K562 (cell line): ENCODE measurements at regions not wholly inside any gene's neighbourhood (a gene's known extent, or its start where the extent isn't known, plus 50 kb on each side); places are given as distances from the start of the nearest gene placed in this dataset.

Experiments
- ATAC-seq: fragments of 200-7000 bp; cut with Tn5 transposase; 3 replicates; pipeline ENCODE4 v1.9.1; 2020; ENCODE audit warnings: moderate library complexity
- BruUV-seq: library from RNA; stranded (reverse); fragments of 400-500 nt; replicated peaks from 2 replicates; lab custom pipeline; 2021; lab: Mats Ljungman, UMichigan
- CTCF ChIA-PET: fragments of 300-600 bp; formaldehyde crosslinking; extraction: SDS; loops from one replicate; lab custom pipeline; 2021; ENCODE audit warnings: low intra/inter-chr PET ratio; lab: Yijun Ruan, JAX
- POLR2A ChIA-PET: fragments of 300-600, 350-650 bp; sonication (Branson Sonifier 250); formaldehyde crosslinking; extraction: SDS; loops from one replicate; lab custom pipeline; 2021; ENCODE audit warnings: antibody characterized with exemption, inconsistent platforms; lab: Yijun Ruan, JAX
- DNase-seq, 4 experiments: peaks; one replicate each; pipeline versions ENCODE4 v3.0.0 to v3.0.0-alpha.2; 2011 to 2018; ENCODE audit warnings: low spot score in 3 of 4, mixed read lengths in 3 of 4; ENCODE audit errors: extremely low read depth in 1 of 4
- FAIRE-seq: peaks from 2 replicates; lab custom pipeline; 2011; peaks lifted over from hg19 to GRCh38; lab: Jason Lieb, UNC
- H2AFZ ChIP-seq: 2 replicates; pipeline ENCODE4 v1.6.0; 2011; ENCODE audit warnings: low read depth, low read length, control low read depth, inconsistent platforms
- H3K27ac ChIP-seq: fragments of 200-600 bp; 3 replicates; pipeline ENCODE4 v1.8.0; 2011; ENCODE audit warnings: low read depth, mild to moderate bottlenecking, control low read depth, inconsistent platforms, low read length, moderate library complexity, mixed read lengths; ENCODE audit errors: extremely low read depth
- H3K27me3 ChIP-seq, 2 experiments: fragments of 300-600 bp in 1 of 2; 2 replicates in 1 of 2; 3 replicates in 1 of 2; pipeline versions ENCODE4 v1.6.0 to v1.8.0; 2011; ENCODE audit warnings: inconsistent platforms in 2 of 2, low read length in 2 of 2, mild to moderate bottlenecking in 1 of 2, mixed read lengths in 1 of 2, moderate library complexity in 1 of 2; ENCODE audit not compliant: control insufficient read depth in 2 of 2, insufficient read depth in 2 of 2
- H3K36me3 ChIP-seq: fragments of 300-600 bp; 3 replicates; pipeline ENCODE4 v1.8.0; 2011; ENCODE audit warnings: mild to moderate bottlenecking, low read length, inconsistent platforms; ENCODE audit not compliant: control insufficient read depth, insufficient read depth
- H3K4me1 ChIP-seq, 2 experiments: fragments of 200-600 bp in 1 of 2; replicated peaks in 1 of 2; 2 replicates in 1 of 2; 3 replicates in 1 of 2; pipeline versions ENCODE4 v1.5.1 to v1.8.0; 2011; ENCODE audit warnings: inconsistent platforms in 2 of 2, low read length in 2 of 2, mild to moderate bottlenecking in 1 of 2, mixed read lengths in 1 of 2, moderate library complexity in 1 of 2; ENCODE audit not compliant: control insufficient read depth in 2 of 2, insufficient read depth in 2 of 2
- H3K4me2 ChIP-seq: 2 replicates; pipeline ENCODE4 v1.6.1; 2011; ENCODE audit warnings: low read length, control low read depth, inconsistent platforms, mixed read lengths; ENCODE audit not compliant: insufficient read depth
- H3K4me3 ChIP-seq: fragments of 200-600 bp; sonication (generic), shearing (Covaris generic); 2 replicates; pipeline ENCODE4 v1.5.1; 2016; ENCODE audit warnings: control low read depth, inconsistent platforms
- H3K79me2 ChIP-seq: fragments of 200-600 bp; 3 replicates; pipeline ENCODE4 v1.8.0; 2011; ENCODE audit warnings: low read length, inconsistent platforms; ENCODE audit not compliant: control insufficient read depth, insufficient read depth
- H3K9ac ChIP-seq, 2 experiments: 2 replicates each; pipeline versions ENCODE4 v1.6.0 to v1.6.1; 2011; ENCODE audit warnings: low read depth in 2 of 2, low read length in 2 of 2, control low read depth in 1 of 2, inconsistent platforms in 1 of 2, mild to moderate bottlenecking in 1 of 2, mixed read lengths in 1 of 2; ENCODE audit not compliant: insufficient read depth in 1 of 2
- H3K9me1 ChIP-seq: one replicate; pipeline ENCODE4 v1.6.0; 2011; ENCODE audit warnings: inconsistent platforms, mild to moderate bottlenecking, low read length, moderate library complexity; ENCODE audit not compliant: control insufficient read depth, insufficient read depth
- H3K9me3 ChIP-seq: replicated peaks from 2 replicates; pipeline ENCODE4 v1.5.1; 2011; ENCODE audit warnings: low read depth, low read length, inconsistent platforms; ENCODE audit not compliant: control insufficient read depth, insufficient read depth
- H4K20me1 ChIP-seq: replicated peaks from 2 replicates; pipeline ENCODE4 v1.6.1; 2011; ENCODE audit warnings: low read length, inconsistent platforms, mixed read lengths; ENCODE audit not compliant: control insufficient read depth, insufficient read depth
- CTBP1 ChIP-seq: fragments of 450-650 bp; IDR thresholded peaks from 2 replicates; pipeline ENCODE4 v1.6.1; 2016; ENCODE audit warnings: borderline replicate concordance
- HMGXB4 ChIP-seq: sonication (generic); formaldehyde crosslinking; IDR thresholded peaks from 2 replicates; pipeline ENCODE4 v1.8.1; 2023; ENCODE audit warnings: mild to moderate bottlenecking, missing genetic modification reagents
- IFI16 ChIP-seq: fragments of 250-450 bp; sonication (Bioruptor Pico); IDR thresholded peaks from 2 replicates; pipeline ENCODE4 v2.1.2; 2022; ENCODE audit warnings: mild to moderate bottlenecking, inconsistent platforms
- KLF1 ChIP-seq: fragments of 450-650 bp; IDR thresholded peaks from 2 replicates; pipeline ENCODE4 v1.6.1; 2016; ENCODE audit warnings: missing genetic modification characterization, missing compliant biosample characterization
- SIRT6 ChIP-seq: IDR thresholded peaks from one replicate; pipeline ENCODE4 v1.6.1; 2012; ENCODE audit warnings: low read depth, mild to moderate bottlenecking, control low read depth, inconsistent platforms, low read length, moderate library complexity
- SRSF1 ChIP-seq: fragments of 200-400 bp; formaldehyde crosslinking; IDR thresholded peaks from 2 replicates; pipeline ENCODE4 v1.6.1; 2017; ENCODE audit warnings: mild to moderate bottlenecking, low read depth, low read length, moderate library complexity
- ZNF224 ChIP-seq: sonication (generic); formaldehyde crosslinking; IDR thresholded peaks from 2 replicates; pipeline ENCODE4 v1.8.0; 2022; ENCODE audit warnings: mild to moderate bottlenecking, missing genetic modification reagents
- WGBS: fragments of 100-300 bp; shearing (Covaris generic); methylation state at CpG from one replicate; pipeline ENCODE4 v1.1.6; 2016; ENCODE audit warnings: low coverage, mixed read lengths; ENCODE audit not compliant: insufficient coverage; ENCODE audit errors: missing lambda C conversion rate; 5-methylcytosine and 5-hydroxymethylcytosine counted together
- in situ Hi-C: fragments of 300-500 bp; cut with MboI; formaldehyde crosslinking; loops from 4 replicates; pipeline ENCODE4 v1.15.0; 2018; ENCODE audit warnings: inconsistent platforms, mixed read lengths
- intact Hi-C: fragments of 100-400 bp; cut with micrococcal nuclease; formaldehyde crosslinking; loops from 2 replicates; pipeline ENCODE4 v1.14.2; 2022
- TF ChIP-seq, protein P1 (sequence below), 2 experiments: IDR thresholded peaks; 2 replicates each; pipeline ENCODE4 v1.6.1; 2012; ENCODE audit warnings: improper control_type of control experiment in 2 of 2, low read depth in 2 of 2, low read length in 2 of 2, borderline replicate concordance in 1 of 2
- TF ChIP-seq, protein P2 (sequence below): fragments of 250-450 bp; sonication (Bioruptor Pico); IDR thresholded peaks from 2 replicates; pipeline ENCODE4 v1.5.0; 2021; ENCODE audit warnings: mild to moderate bottlenecking, borderline replicate concordance

- Histone ChIP-seq H3K4me3 (no peak overlapping the region), H2AFZ (no peak overlapping the region), H3K4me1 (no peaks in the 10 kb centered on the region), H4K20me1 (no peaks in the 10 kb centered on the region), H3K9ac (no peak overlapping the region), H3K9me3 (no peaks in the 10 kb centered on the region), H3K4me2 (no peak overlapping the region), H3K36me3 (no peaks in the 10 kb centered on the region), H3K9me1 (no peaks in the 10 kb centered on the region), H3K79me2 (no peaks in the 10 kb centered on the region), H3K27me3 (no peaks in the 10 kb centered on the region), H3K27ac (no peak overlapping the region)
- no peak for TF ChIP-seq SIRT6
- TF ChIP-seq HMGXB4 (CRISPR knock-in tag) = no peak
- no peak for TF ChIP-seq CTBP1
- POLR2A ChIA-PET = no interaction called here
- FAIRE-seq (no peak), ATAC-seq (no peak), DNase-seq (no peak)
- CTCF ChIA-PET = no interaction called here
- intact Hi-C loops = no loop called here
- BruUV-seq = no TSS peak
- WGBS = 0% methylated on average over 3 of the region's 3 CpGs
- in situ Hi-C loops = no loop called here
These were observed 665.4 kb downstream of the BCL11A start for GRCh38 chr2:59888015-59888414.

DNA sequence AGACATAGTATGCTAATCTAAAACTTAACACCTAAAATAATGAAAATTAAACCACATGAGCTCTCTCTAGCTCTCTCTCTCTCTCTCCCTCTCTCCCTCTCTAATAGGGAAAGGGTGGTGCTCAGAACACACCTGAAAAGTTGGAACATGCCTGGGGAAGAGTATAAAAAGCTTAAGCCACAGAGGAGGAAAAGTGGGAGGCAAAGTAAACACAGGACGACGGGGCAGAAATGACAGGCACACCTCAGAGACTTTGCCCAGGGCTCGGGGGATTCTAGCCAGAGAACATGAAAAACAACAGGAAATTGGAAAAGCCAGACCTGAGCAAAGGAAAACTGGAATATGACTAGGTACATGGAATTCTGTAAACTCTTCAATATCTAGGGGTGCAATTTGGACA is 666.1 kb downstream of the BCL11A start:
- H3K9ac ChIP-seq = no peak overlapping the region
- no peak overlapping the region for H2AFZ ChIP-seq
- H4K20me1 ChIP-seq = no peaks in the 10 kb centered on the region
- H3K9me3 ChIP-seq = no peaks in the 10 kb centered on the region
- no peaks in the 10 kb centered on the region for H3K4me1 ChIP-seq
- DNase-seq = no peak
- no peak for ATAC-seq
- H3K27ac ChIP-seq = no peak overlapping the region
- BruUV-seq = no TSS peak
- H3K4me3 ChIP-seq = no peak overlapping the region
- no peaks in the 10 kb centered on the region for H3K36me3 ChIP-seq
- no peak for FAIRE-seq
- in situ Hi-C loops = no loop called here
- 0% methylated on average over 3 of the region's 3 CpGs for WGBS
- no peaks in the 10 kb centered on the region for H3K79me2 ChIP-seq
- intact Hi-C loops = no loop called here
- H3K9me1 ChIP-seq = no peaks in the 10 kb centered on the region
- ChIA-PET CTCF (no interaction called here), POLR2A (no interaction called here)
- no peaks in the 10 kb centered on the region for H3K27me3 ChIP-seq
- no peak overlapping the region for H3K4me2 ChIP-seq
- TF ChIP-seq, protein P1, sequence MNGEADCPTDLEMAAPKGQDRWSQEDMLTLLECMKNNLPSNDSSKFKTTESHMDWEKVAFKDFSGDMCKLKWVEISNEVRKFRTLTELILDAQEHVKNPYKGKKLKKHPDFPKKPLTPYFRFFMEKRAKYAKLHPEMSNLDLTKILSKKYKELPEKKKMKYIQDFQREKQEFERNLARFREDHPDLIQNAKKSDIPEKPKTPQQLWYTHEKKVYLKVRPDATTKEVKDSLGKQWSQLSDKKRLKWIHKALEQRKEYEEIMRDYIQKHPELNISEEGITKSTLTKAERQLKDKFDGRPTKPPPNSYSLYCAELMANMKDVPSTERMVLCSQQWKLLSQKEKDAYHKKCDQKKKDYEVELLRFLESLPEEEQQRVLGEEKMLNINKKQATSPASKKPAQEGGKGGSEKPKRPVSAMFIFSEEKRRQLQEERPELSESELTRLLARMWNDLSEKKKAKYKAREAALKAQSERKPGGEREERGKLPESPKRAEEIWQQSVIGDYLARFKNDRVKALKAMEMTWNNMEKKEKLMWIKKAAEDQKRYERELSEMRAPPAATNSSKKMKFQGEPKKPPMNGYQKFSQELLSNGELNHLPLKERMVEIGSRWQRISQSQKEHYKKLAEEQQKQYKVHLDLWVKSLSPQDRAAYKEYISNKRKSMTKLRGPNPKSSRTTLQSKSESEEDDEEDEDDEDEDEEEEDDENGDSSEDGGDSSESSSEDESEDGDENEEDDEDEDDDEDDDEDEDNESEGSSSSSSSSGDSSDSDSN (IDR thresholded peaks at IDR 0.05; ENCODE audit: borderline replicate concordance in 1 of 2, low read depth in 2 of 2, low read length in 2 of 2) = no peak
- no peak for TF ChIP-seq KLF1 (tag)
- TF ChIP-seq, protein P2, sequence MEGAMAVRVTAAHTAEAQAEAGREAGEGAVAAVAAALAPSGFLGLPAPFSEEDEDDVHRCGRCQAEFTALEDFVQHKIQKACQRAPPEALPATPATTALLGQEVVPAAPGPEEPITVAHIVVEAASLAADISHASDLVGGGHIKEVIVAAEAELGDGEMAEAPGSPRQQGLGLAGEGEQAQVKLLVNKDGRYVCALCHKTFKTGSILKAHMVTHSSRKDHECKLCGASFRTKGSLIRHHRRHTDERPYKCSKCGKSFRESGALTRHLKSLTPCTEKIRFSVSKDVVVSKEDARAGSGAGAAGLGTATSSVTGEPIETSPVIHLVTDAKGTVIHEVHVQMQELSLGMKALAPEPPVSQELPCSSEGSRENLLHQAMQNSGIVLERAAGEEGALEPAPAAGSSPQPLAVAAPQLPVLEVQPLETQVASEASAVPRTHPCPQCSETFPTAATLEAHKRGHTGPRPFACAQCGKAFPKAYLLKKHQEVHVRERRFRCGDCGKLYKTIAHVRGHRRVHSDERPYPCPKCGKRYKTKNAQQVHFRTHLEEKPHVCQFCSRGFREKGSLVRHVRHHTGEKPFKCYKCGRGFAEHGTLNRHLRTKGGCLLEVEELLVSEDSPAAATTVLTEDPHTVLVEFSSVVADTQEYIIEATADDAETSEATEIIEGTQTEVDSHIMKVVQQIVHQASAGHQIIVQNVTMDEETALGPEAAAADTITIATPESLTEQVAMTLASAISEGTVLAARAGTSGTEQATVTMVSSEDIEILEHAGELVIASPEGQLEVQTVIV = no peak
- TF ChIP-seq ZNF224 = no peak
- TF ChIP-seq SRSF1 = no peak
- TF ChIP-seq IFI16 (CRISPR knock-in tag) = no peak
